DMS79 treated with DMSO at 0.1 percent for 48 hours (cell line): ENCODE measurements at regions not wholly inside any gene's neighbourhood (a gene's known extent, or its start where the extent isn't known, plus 50 kb on each side); places are given as distances from the start of the nearest gene placed in this dataset.

Experiments used
- DNase-seq: peaks from one replicate; lab custom pipeline; 2025; lab: John Stamatoyannopoulos, UW

- no peak for DNase-seq
Observed at GRCh38 chr11:109043315-109043714, 378.4 kb downstream of the DDX10 start.

GRCh38 chr11:109046284-109046992, 375.6 kb upstream of the C11orf87 start:
- no peak for DNase-seq

GRCh38 chr11:109048098-109048497, 373.9 kb upstream of the C11orf87 start:
- DNase-seq = no peak

GRCh38 chr11:109051200-109051599, 370.8 kb upstream of the C11orf87 start:
- DNase-seq = no peak

- DNase-seq = no peak
Observed at GRCh38 chr11:109059402-109059801, 362.6 kb upstream of the C11orf87 start.

- no peak for DNase-seq
Observed at GRCh38 chr11:109061394-109061793, 360.6 kb upstream of the C11orf87 start.

- no peak for DNase-seq
Observed at GRCh38 chr11:109062445-109062844, 359.5 kb upstream of the C11orf87 start.

GRCh38 chr11:109062871-109063270, 359.1 kb upstream of the C11orf87 start:
- DNase-seq = no peak

- DNase-seq = peak; percentile 9
Observed at GRCh38 chr11:109064618-109065311, 357.2 kb upstream of the C11orf87 start.

- no peak for DNase-seq
Observed at GRCh38 chr11:109071262-109071661, 350.7 kb upstream of the C11orf87 start.

- DNase-seq = peak; percentile 58
Observed at GRCh38 chr11:109071712-109072524, 350.1 kb upstream of the C11orf87 start.

GRCh38 chr11:109073032-109073822, 348.8 kb upstream of the C11orf87 start:
- DNase-seq = no peak

GRCh38 chr11:109075976-109076375, 346.0 kb upstream of the C11orf87 start:
- no peak for DNase-seq

GRCh38 chr11:109076870-109077269, 345.1 kb upstream of the C11orf87 start:
- no peak for DNase-seq

GRCh38 chr11:109077291-109077920, 344.6 kb upstream of the C11orf87 start:
- no peak for DNase-seq

- no peak for DNase-seq
Observed at GRCh38 chr11:109085708-109086373, 336.1 kb upstream of the C11orf87 start.

- no peak for DNase-seq
Observed at GRCh38 chr11:109086931-109087330, 335.1 kb upstream of the C11orf87 start.

GRCh38 chr11:109088086-109088485, 333.9 kb upstream of the C11orf87 start:
- DNase-seq = no peak

- DNase-seq = no peak
Observed at GRCh38 chr11:109089144-109089543, 332.8 kb upstream of the C11orf87 start.

- no peak for DNase-seq
Observed at GRCh38 chr11:109093354-109093753, 328.6 kb upstream of the C11orf87 start.

- no peak for DNase-seq
Observed at GRCh38 chr11:109096266-109096665, 325.7 kb upstream of the C11orf87 start.
